Right atrium auricular region (tissue), 2 donors: ENCODE measurements at regions not wholly inside any gene's neighbourhood (a gene's known extent, or its start where the extent isn't known, plus 50 kb on each side); places are given as distances from the start of the nearest gene placed in this dataset.

Experiments
- DNase-seq: peaks from one replicate; pipeline ENCODE4 v3.0.0-alpha.2; 2019; ENCODE audit warnings: low spot score
- H3K27ac ChIP-seq, 2 donors: fragments of 200-600 bp; sonication (generic); 1 replicate in 1 of 2; 2 replicates in 1 of 2; pipeline ENCODE4 v1.5.1; 2016 to 2019
- H3K27me3 ChIP-seq, 2 donors: fragments of 200-600 bp; sonication (generic); one replicate each; pipeline versions ENCODE4 v1.5.1 to v1.6.0; 2017 to 2019
- H3K36me3 ChIP-seq: fragments of 200-600 bp; sonication (generic); one replicate; pipeline ENCODE4 v1.5.1; 2016
- H3K4me1 ChIP-seq, 2 donors: fragments of 200-600 bp; sonication (generic); one replicate each; pipeline versions ENCODE4 v1.5.1 to v1.6.0; 2017 to 2019
- H3K4me3 ChIP-seq, 2 donors: fragments of 200-600 bp; sonication (generic); 1 replicate in 1 of 2; 2 replicates in 1 of 2; pipeline ENCODE4 v1.5.1; 2017 to 2019; ENCODE audit warnings: mild to moderate bottlenecking in 1 of 2, moderate library complexity in 1 of 2
- H3K9me3 ChIP-seq, 2 donors: fragments of 200-600 bp; sonication (generic); one replicate each; pipeline ENCODE4 v1.5.1; 2019
- TF ChIP-seq, protein P1 (sequence below), 2 donors: fragments of 200-600 bp; sonication (generic); IDR thresholded peaks; one replicate each; pipeline ENCODE4 v1.5.1; 2019; ENCODE audit warnings: antibody characterized with exemption in 2 of 2

GRCh38 chr10:78847485-78847884, 221.3 kb upstream of the ZMIZ1 start:
- H3K4me3 ChIP-seq, result no peak overlapping the region
- no peak overlapping the region for H3K27ac ChIP-seq
- DNase-seq, result no peak
- H3K9me3 ChIP-seq, result no peaks in the 10 kb centered on the region
- H3K4me1 ChIP-seq, result no peaks in the 10 kb centered on the region
- no peaks in the 10 kb centered on the region for H3K27me3 ChIP-seq
- H3K36me3 ChIP-seq, result no peaks in the 10 kb centered on the region
- TF ChIP-seq, protein P1, sequence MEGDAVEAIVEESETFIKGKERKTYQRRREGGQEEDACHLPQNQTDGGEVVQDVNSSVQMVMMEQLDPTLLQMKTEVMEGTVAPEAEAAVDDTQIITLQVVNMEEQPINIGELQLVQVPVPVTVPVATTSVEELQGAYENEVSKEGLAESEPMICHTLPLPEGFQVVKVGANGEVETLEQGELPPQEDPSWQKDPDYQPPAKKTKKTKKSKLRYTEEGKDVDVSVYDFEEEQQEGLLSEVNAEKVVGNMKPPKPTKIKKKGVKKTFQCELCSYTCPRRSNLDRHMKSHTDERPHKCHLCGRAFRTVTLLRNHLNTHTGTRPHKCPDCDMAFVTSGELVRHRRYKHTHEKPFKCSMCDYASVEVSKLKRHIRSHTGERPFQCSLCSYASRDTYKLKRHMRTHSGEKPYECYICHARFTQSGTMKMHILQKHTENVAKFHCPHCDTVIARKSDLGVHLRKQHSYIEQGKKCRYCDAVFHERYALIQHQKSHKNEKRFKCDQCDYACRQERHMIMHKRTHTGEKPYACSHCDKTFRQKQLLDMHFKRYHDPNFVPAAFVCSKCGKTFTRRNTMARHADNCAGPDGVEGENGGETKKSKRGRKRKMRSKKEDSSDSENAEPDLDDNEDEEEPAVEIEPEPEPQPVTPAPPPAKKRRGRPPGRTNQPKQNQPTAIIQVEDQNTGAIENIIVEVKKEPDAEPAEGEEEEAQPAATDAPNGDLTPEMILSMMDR (IDR thresholded peaks at IDR 0.05), result no peak

- no peak for DNase-seq
- Histone ChIP-seq H3K27ac (no peak overlapping the region), H3K4me1 (no peaks in the 10 kb centered on the region), H3K27me3 (no peaks in the 10 kb centered on the region), H3K4me3 (no peak overlapping the region), H3K36me3 (no peaks in the 10 kb centered on the region), H3K9me3 (no peaks in the 10 kb centered on the region)
- TF ChIP-seq, protein P1 (IDR thresholded peaks at IDR 0.05), result no peak
Measured at GRCh38 chr10:78849115-78849514, 219.7 kb upstream of the ZMIZ1 start.

DNA sequence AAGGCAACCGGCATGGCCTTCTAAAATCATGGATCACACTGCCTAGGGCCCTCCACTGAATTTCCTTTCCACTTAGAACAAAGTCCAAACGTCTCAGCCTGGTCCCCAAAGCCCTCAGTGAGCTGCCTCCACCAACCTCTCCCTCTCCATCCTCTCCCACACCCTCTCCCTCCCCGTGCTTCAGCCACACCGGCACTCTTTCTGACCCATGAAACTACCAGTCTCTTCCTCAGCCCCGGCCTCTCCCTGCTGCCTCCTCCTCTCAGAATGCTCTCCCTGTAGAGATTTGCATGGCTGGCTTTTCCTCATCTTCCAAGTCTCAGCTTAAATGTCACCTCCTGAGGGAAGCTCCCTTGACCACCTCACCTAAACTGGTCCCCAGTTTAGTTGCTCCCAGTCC, 219.0 kb upstream of the ZMIZ1 start:
- DNase-seq, result no peak
- H3K4me1 ChIP-seq, result no peaks in the 10 kb centered on the region
- H3K27me3 ChIP-seq, result no peaks in the 10 kb centered on the region
- H3K36me3 ChIP-seq, result no peaks in the 10 kb centered on the region
- H3K27ac ChIP-seq, result no peak overlapping the region
- no peaks in the 10 kb centered on the region for H3K9me3 ChIP-seq
- TF ChIP-seq, protein P1 (IDR thresholded peaks at IDR 0.05), result no peak
- no peak overlapping the region for H3K4me3 ChIP-seq

DNA sequence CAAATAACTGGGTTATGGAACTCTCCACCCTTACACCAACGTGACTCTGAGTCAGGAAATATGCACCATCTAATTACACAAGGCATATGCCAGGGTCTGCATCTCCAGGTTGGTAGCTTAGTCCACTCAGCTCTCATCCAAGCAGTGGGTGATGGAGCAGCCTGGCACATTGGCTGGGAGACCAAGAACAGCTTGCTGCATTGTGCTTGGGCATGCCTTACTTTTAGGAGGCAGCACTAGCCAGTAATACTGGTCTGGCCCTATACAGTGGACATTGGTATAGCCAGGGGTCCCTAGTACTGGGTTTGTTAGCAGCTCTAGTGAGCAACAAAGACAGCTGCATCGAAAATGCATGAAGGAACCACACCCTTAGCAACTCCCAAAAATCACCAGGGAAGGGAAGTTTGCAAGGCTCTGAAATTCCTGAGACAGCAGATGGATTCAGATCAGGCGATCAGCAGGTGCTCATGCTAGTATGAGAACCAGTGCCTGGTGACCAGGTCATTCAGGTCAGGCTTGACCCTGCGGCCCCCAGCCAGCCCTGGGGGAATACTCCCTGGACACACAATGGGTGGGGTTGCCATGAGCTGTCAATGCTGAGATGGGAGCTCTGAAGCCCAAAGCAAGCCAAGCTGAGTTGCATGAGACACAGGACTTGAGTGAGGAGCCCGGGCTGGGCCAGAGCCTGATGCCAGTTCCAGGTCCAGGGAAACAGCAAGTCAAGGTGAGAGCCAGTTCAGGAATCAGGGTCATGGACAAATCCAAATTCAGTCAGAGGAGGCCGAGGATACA, 217.9 kb upstream of the ZMIZ1 start:
- TF ChIP-seq, protein P1 (IDR thresholded peaks at IDR 0.05), result no peak
- Histone ChIP-seq H3K4me3 (no peak overlapping the region), H3K9me3 (no peaks in the 10 kb centered on the region), H3K4me1 (peaks cover 0 to under 1% of the 10 kb centered on the region in 2 donors), H3K36me3 (no peaks in the 10 kb centered on the region), H3K27me3 (no peaks in the 10 kb centered on the region), H3K27ac (no peak overlapping the region)
- DNase-seq, result no peak

- no peaks in the 10 kb centered on the region for H3K9me3 ChIP-seq
- TF ChIP-seq, protein P1 (IDR thresholded peaks at IDR 0.05), result no peak
- H3K27ac ChIP-seq, result no peak overlapping the region
- H3K27me3 ChIP-seq, result no peaks in the 10 kb centered on the region
- H3K4me1 ChIP-seq, result peaks cover 0 to 9% of the 10 kb centered on the region in 2 donors
- no peaks in the 10 kb centered on the region for H3K36me3 ChIP-seq
- no peak for DNase-seq
- H3K4me3 ChIP-seq, result no peak overlapping the region
Measured at GRCh38 chr10:78851647-78852046, 217.1 kb upstream of the ZMIZ1 start.
